Right lobe of liver (tissue), 6 donors: ENCODE measurements at regions not wholly inside any gene's neighbourhood (a gene's known extent, or its start where the extent isn't known, plus 50 kb on each side); places are given as distances from the start of the nearest gene placed in this dataset.

Source experiments
- ATAC-seq, 4 donors: fragments of 200-7000 bp; cut with Tn5 transposase; one replicate each; pipeline ENCODE4 v1.9.1; 2020; ENCODE audit warnings: mild to moderate bottlenecking in 4 of 4, moderate library complexity in 4 of 4
- DNase-seq, 3 donors: peaks; one replicate each; pipeline ENCODE4 v3.0.0-alpha.2; 2020
- H3K27ac ChIP-seq, 3 donors: fragments of 200-600 bp; one replicate each; pipeline ENCODE4 v1.8.0; 2022
- H3K27me3 ChIP-seq, 2 donors: fragments of 200-600 bp; one replicate each; pipeline ENCODE4 v1.8.0; 2022
- H3K36me3 ChIP-seq, 4 donors: fragments of 200-600 bp; sonication (generic) in 1 of 4; one replicate each; pipeline versions ENCODE4 v1.5.1 to v1.8.0; 2017 to 2022; ENCODE audit warnings: control low read depth in 1 of 4
- H3K4me1 ChIP-seq, 4 donors: fragments of 200-600 bp; sonication (generic) in 1 of 4; one replicate each; pipeline versions ENCODE4 v1.5.1 to v1.8.0; 2017 to 2022; ENCODE audit warnings: control low read depth in 1 of 4
- H3K4me3 ChIP-seq, 3 donors: fragments of 200-600 bp; one replicate each; pipeline ENCODE4 v1.8.0; 2022
- H3K9me3 ChIP-seq, 4 donors: fragments of 200-600 bp; sonication (generic) in 1 of 4; one replicate each; pipeline versions ENCODE4 v1.5.1 to v1.8.0; 2017 to 2022; ENCODE audit warnings: control low read depth in 1 of 4
- POLR2A ChIP-seq: fragments of 450-650 bp; IDR thresholded peaks from one replicate; pipeline ENCODE4 v1.6.1; 2017; ENCODE audit warnings: antibody characterized with exemption, mild to moderate bottlenecking
- WGBS: methylation state at CpG from one replicate; pipeline ENCODE4 v1.1.6; 2018; ENCODE audit warnings: low coverage, low lambda C conversion rate; ENCODE audit not compliant: insufficient coverage; ENCODE audit errors: missing lambda C conversion rate; 5-methylcytosine and 5-hydroxymethylcytosine counted together
- intact Hi-C, 2 donors: fragments of 100-400 bp; cut with DNase I; formaldehyde crosslinking; loops; one replicate each; pipeline versions ENCODE4 v1.11.2 to v1.14.1; 2022
- TF ChIP-seq, protein P1 (sequence below), 4 donors: fragments of 200-600 bp in 3 of 4; fragments of 450-650 bp in 1 of 4; IDR thresholded peaks; one replicate each; pipeline versions ENCODE4 v1.5.1 to v1.8.0; 2016 to 2022; ENCODE audit warnings: antibody characterized with exemption in 4 of 4, mild to moderate bottlenecking in 2 of 4
- donor health status: DM: no; HTN: yes; CAD: no.
- donor health status: DM: no; HTN: no; CAD: no.
- donor health status: DM: no; HTN: no; CAD: no.
- donor health status: DM: no; HTN: yes; CAD: no.
- donor health status: DM: no; HTN: yes; CAD: no.

DNA sequence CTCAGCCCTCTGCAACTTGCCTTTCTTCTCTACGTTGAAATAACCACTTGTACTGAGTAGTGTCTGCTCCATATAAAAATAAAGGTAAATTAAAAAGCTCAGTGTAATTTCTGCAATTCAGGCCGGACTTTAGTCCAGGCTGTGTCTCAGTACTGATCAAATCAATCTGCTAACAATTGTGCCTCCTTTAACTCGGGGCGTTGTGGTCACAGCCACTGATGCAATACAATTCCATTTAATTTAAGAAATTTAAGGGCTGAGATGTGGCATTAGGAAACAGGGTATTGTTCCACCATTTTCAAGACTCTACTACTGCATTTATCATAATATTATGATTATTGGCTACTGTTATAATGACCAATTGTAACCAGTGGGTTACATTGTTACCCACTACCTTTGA is 60.0 kb upstream of the NPAS2 start:
- TF ChIP-seq, protein P1, sequence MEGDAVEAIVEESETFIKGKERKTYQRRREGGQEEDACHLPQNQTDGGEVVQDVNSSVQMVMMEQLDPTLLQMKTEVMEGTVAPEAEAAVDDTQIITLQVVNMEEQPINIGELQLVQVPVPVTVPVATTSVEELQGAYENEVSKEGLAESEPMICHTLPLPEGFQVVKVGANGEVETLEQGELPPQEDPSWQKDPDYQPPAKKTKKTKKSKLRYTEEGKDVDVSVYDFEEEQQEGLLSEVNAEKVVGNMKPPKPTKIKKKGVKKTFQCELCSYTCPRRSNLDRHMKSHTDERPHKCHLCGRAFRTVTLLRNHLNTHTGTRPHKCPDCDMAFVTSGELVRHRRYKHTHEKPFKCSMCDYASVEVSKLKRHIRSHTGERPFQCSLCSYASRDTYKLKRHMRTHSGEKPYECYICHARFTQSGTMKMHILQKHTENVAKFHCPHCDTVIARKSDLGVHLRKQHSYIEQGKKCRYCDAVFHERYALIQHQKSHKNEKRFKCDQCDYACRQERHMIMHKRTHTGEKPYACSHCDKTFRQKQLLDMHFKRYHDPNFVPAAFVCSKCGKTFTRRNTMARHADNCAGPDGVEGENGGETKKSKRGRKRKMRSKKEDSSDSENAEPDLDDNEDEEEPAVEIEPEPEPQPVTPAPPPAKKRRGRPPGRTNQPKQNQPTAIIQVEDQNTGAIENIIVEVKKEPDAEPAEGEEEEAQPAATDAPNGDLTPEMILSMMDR (IDR thresholded peaks at IDR 0.05), result no peak
- no peak for TF ChIP-seq POLR2A
- WGBS, result 40% methylated on average over 4 of the region's 4 CpGs

DNA sequence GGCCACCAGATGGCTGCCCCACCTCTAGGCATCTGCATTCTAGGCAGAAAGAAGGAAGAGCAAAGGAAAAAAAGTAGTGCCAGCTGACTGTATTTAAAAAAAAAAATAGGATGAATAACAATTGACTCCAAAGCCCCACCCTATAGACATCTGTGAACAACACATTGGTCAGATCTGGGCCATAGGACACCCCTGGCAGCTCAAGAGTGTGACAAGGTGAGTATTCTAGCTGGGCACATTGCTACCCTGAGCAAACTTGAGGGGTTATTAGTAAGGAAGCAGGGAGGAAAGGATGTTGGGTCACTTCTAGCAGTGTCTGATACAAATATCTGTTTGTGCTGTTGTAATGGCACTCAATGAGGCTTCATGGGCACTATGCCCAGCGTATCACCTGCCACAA is 58.6 kb upstream of the NPAS2 start:
- whole genome bisulfite sequencing, result 100% methylated on average over 1 of the region's 1 CpG

More for the DNA sequence above, 60.0 kb upstream of the NPAS2 start:
- Histone ChIP-seq H3K4me1 (no peaks in the 10 kb centered on the region), H3K9me3 (no peaks in the 10 kb centered on the region), H3K27ac (no peak overlapping the region), H3K4me3 (no peak overlapping the region), H3K36me3 (no peaks in the 10 kb centered on the region), H3K27me3 (no peaks in the 10 kb centered on the region)
- intact Hi-C loops, result no loop called here
- DNase-seq, result no peak
- ATAC-seq, result no peak

DNA sequence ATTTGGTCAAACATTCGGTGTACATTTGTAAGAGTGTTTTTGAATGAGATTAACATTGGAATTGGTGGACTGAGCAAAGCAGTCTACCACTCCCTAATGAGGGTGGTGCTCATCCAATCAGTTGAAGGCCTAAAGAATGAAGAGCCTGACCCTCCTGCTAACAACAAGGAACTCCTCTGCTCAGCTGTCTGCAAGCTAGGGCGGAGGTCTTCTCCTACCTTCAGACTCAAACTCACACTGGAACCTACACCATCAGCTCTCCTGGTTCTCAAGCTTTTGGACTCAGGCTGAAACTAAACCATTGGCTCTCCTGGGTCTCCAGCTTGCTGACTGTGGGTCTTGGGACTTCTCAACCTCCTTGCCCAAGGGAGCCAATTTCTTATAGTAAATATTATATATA is 55.5 kb upstream of the NPAS2 start:
- Histone ChIP-seq H3K4me1 (no peaks in the 10 kb centered on the region), H3K4me3 (no peak overlapping the region), H3K27ac (no peak overlapping the region), H3K27me3 (no peaks in the 10 kb centered on the region), H3K9me3 (no peaks in the 10 kb centered on the region), H3K36me3 (no peaks in the 10 kb centered on the region)
- intact Hi-C loops, result no loop called here
- WGBS, result 86% methylated on average over 2 of the region's 2 CpGs
- ATAC-seq, result no peak
- no peak for TF ChIP-seq POLR2A
- no peak for DNase-seq

More for the DNA sequence above, 58.6 kb upstream of the NPAS2 start:
- Histone ChIP-seq H3K27me3 (no peaks in the 10 kb centered on the region), H3K9me3 (no peaks in the 10 kb centered on the region), H3K27ac (no peak overlapping the region), H3K36me3 (no peaks in the 10 kb centered on the region), H3K4me1 (no peaks in the 10 kb centered on the region), H3K4me3 (no peak overlapping the region)
- intact Hi-C loops, result no loop called here
- DNase-seq, result no peak
- TF ChIP-seq, protein P1 (IDR thresholded peaks at IDR 0.05), result no peak
- no peak for TF ChIP-seq POLR2A
- ATAC-seq, result no peak

DNA sequence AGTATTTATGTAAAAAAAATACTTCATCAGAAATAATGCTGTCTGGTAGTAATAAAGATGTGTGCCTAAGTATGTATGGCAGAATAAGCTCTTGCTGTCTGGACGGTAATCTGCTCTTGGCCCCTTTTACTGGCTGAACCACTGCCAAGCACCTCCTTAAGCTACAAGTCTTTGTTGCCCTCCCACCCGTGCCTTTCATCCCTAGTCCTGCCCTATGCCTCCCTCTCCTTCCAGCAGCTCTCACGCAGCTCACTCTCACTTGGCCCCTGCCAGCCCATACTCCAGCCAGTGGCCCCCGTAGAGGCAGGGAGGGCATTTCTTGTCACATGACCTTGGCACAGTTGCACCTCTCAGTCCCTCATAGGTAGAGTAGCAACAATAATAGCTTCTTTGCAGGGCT is 54.5 kb upstream of the NPAS2 start:
- no peak for TF ChIP-seq POLR2A
- TF ChIP-seq, protein P1 (IDR thresholded peaks at IDR 0.05), result no peak
- ATAC-seq (no peak), DNase-seq (no peak)
- Histone ChIP-seq H3K27me3 (no peaks in the 10 kb centered on the region), H3K27ac (no peak overlapping the region), H3K4me1 (no peaks in the 10 kb centered on the region), H3K36me3 (no peaks in the 10 kb centered on the region), H3K4me3 (no peak overlapping the region), H3K9me3 (no peaks in the 10 kb centered on the region)
- 54% methylated on average over 2 of the region's 4 CpGs for WGBS
- intact Hi-C loops, result no loop called here

DNA sequence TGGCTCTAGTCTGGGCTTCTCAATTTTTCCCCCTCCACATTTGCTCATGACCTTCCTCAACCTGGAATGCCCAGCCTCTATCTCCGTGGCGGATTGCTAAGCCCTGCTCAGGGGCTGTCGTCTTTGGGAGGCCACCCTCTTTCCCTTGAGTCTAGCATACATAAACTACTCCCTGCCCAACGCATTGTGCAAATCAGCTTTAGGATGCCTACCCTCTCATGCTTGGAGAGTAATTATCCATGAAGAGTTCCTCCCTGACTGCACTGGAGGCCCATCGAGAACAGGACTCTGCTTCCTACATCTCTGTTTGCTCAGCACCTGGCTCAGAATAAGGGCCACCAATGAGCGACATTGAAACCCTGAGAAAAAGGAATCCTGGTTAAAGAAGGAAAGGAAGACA is 53.7 kb upstream of the NPAS2 start:
- WGBS, result 82% methylated on average over 5 of the region's 6 CpGs
- intact Hi-C loops, result no loop called here
- no peak overlapping the region for H3K27ac ChIP-seq

More for the DNA sequence above, 53.7 kb upstream of the NPAS2 start:
- TF ChIP-seq, protein P1 (IDR thresholded peaks at IDR 0.05), result no peak
- TF ChIP-seq POLR2A, result no peak
- Histone ChIP-seq H3K36me3 (no peaks in the 10 kb centered on the region), H3K27me3 (no peaks in the 10 kb centered on the region), H3K9me3 (no peaks in the 10 kb centered on the region), H3K4me1 (no peaks in the 10 kb centered on the region), H3K4me3 (no peak overlapping the region)
- ATAC-seq (no peak), DNase-seq (no peak)
